Chondrocyte (in vitro differentiated cells): ENCODE measurements at regions not wholly inside any gene's neighbourhood (a gene's known extent, or its start where the extent isn't known, plus 50 kb on each side); places are given as distances from the start of the nearest gene placed in this dataset.

Experiments
- DNase-seq: peaks from one replicate; pipeline ENCODE4 v3.0.0; 2021; ENCODE audit warnings: mixed read lengths, low spot score
- H3K27ac Mint-ChIP-seq: one replicate; pipeline ENCODE4 v1.8.0; 2021; ENCODE audit warnings: mild to moderate bottlenecking, moderate library complexity, mixed read lengths; ENCODE audit not compliant: unreplicated experiment
- H3K27me3 Mint-ChIP-seq: 2 replicates; pipeline ENCODE4 v1.8.0; 2021; ENCODE audit warnings: low read depth, mixed read lengths
- H3K36me3 Mint-ChIP-seq: 2 replicates; pipeline ENCODE4 v1.8.0; 2021; ENCODE audit warnings: low read depth, mixed read lengths
- H3K4me1 Mint-ChIP-seq: 2 replicates; pipeline ENCODE4 v1.8.0; 2021; ENCODE audit warnings: low read depth, mild to moderate bottlenecking, mixed read lengths
- H3K4me3 Mint-ChIP-seq: one replicate; pipeline ENCODE4 v1.8.0; 2021; ENCODE audit warnings: mild to moderate bottlenecking, moderate library complexity, mixed read lengths; ENCODE audit not compliant: unreplicated experiment
- H3K9me3 Mint-ChIP-seq: 2 replicates; pipeline ENCODE4 v1.8.0; 2021; ENCODE audit warnings: low read depth, mixed read lengths
- TF ChIP-seq, protein P1 (sequence below): fragments of 200-600 bp; sonication (generic); IDR thresholded peaks from 2 replicates; pipeline ENCODE4 v1.5.0; 2021; ENCODE audit warnings: antibody characterized with exemption, mild to moderate bottlenecking, moderate library complexity

DNA sequence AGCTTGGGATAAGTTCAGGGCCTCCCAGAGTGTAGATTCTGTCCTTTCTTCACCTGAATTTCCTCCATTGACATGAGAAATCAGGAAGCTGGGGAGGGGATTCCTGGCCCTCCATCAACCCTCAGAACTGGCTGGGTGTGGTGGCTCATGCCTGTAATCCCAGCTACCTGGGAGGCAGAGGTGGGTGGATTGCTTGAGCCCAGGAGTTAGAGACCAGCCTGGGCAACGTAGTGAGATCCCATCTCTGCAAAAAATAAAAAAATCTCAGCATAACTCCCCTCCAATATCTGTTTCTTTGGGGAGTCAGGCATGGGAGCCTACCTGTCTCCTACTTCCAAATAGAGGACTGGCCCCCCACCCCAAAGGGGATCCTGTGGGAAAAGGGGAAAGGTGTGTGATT is 59.8 kb upstream of the TBX3 start:
- no peaks in the 10 kb centered on the region for H3K27me3 Mint-ChIP-seq
- no peaks in the 10 kb centered on the region for H3K4me1 Mint-ChIP-seq
- no peaks in the 10 kb centered on the region for H3K36me3 Mint-ChIP-seq
- peaks cover 4% of the 10 kb centered on the region for H3K9me3 Mint-ChIP-seq
- TF ChIP-seq, protein P1, sequence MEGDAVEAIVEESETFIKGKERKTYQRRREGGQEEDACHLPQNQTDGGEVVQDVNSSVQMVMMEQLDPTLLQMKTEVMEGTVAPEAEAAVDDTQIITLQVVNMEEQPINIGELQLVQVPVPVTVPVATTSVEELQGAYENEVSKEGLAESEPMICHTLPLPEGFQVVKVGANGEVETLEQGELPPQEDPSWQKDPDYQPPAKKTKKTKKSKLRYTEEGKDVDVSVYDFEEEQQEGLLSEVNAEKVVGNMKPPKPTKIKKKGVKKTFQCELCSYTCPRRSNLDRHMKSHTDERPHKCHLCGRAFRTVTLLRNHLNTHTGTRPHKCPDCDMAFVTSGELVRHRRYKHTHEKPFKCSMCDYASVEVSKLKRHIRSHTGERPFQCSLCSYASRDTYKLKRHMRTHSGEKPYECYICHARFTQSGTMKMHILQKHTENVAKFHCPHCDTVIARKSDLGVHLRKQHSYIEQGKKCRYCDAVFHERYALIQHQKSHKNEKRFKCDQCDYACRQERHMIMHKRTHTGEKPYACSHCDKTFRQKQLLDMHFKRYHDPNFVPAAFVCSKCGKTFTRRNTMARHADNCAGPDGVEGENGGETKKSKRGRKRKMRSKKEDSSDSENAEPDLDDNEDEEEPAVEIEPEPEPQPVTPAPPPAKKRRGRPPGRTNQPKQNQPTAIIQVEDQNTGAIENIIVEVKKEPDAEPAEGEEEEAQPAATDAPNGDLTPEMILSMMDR: no peak
- DNase-seq: no peak
- no peak overlapping the region for H3K27ac Mint-ChIP-seq
- no peak overlapping the region for H3K4me3 Mint-ChIP-seq

DNA sequence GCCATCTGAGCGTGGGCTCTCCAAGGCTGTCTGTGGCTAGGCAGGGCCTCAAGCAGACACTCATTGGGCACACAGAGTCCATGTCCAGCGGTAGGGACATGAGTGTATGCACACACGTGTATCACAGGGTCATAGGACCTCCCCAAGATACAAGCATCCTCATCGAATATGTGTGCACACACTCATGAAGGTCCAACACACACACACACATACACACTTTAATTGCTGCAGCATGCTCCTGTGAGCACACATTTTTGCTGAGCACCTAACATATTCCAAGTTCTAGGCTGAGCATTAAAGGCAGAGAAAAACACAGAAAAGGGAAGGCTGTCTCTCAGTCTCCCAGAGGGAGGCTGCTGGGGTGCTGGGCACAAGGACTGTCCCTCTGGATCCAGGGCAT is 59.3 kb upstream of the TBX3 start:
- peaks cover 4% of the 10 kb centered on the region for H3K9me3 Mint-ChIP-seq
- no peaks in the 10 kb centered on the region for H3K36me3 Mint-ChIP-seq
- TF ChIP-seq, protein P1: no peak
- no peak overlapping the region for H3K4me3 Mint-ChIP-seq
- H3K4me1 Mint-ChIP-seq: no peaks in the 10 kb centered on the region
- H3K27me3 Mint-ChIP-seq: no peaks in the 10 kb centered on the region
- no peak for DNase-seq
- H3K27ac Mint-ChIP-seq: no peak overlapping the region

DNA sequence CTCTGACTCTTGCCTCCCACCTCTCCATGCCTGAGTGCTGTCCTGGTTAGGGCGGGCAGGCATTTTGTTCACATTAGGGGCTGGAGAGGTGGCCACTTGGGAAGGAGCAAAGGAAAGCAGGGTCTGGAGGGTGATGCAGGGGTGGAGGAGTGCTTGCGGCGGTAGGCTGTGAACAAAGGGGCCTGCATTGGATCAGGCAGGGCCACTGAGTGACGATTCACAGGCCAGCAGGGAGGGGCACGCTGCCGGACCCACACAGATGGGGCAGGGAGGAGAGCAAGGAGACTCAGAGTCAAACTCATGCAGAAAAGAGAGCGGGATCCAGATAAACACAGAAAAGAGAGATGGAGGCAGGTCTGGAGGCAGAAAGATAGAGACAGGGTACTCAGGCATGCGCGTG is 58.4 kb upstream of the TBX3 start:
- Mint-ChIP-seq H3K4me1 (no peaks in the 10 kb centered on the region), H3K36me3 (no peaks in the 10 kb centered on the region), H3K4me3 (no peak overlapping the region), H3K27me3 (no peaks in the 10 kb centered on the region), H3K9me3 (peaks cover 4% of the 10 kb centered on the region), H3K27ac (no peak overlapping the region)
- TF ChIP-seq, protein P1: no peak
- DNase-seq: no peak

DNA sequence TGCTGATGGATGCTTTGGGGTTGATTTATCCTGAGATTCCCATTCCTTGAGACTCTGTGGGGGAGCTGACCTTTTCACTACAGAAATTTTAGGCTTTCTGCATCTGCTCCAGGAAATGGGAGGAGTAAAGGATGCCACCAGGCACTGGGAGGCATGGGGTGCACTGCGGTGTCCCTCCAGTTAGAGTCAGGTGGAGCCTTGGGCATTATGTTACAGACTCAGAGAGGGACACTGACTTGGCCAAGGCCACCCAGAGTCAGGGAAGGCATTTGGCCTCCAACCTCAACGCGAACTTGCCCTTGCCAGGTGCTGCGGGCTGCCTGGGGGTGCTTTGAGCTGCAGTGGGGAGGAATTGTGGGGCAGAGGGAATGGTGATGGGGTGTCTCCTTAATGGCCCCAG is 58.0 kb upstream of the TBX3 start:
- no peak for DNase-seq
- Mint-ChIP-seq H3K4me3 (no peak overlapping the region), H3K9me3 (peaks cover 4% of the 10 kb centered on the region), H3K4me1 (no peaks in the 10 kb centered on the region), H3K27me3 (no peaks in the 10 kb centered on the region), H3K36me3 (no peaks in the 10 kb centered on the region), H3K27ac (no peak overlapping the region)
- TF ChIP-seq, protein P1: no peak

DNA sequence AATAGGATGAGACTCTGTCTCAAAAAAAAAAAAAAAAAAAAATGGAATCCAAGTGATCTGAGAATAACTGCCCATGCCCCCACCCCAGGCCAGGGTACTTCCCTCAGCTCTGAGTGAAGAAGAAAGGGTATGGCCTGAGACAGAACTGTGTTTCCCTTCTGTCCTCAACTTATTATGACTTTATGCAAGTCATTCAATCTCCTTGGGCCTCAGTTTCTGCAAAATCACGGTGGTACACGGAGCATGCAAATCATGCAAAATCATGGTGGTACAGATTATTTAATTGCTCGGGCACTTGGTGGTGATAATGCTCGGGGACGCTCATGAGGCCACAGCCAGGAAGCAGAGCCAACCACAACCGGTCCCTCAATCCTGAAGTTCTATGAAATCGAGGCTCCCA is 56.5 kb upstream of the TBX3 start:
- Mint-ChIP-seq H3K4me1 (no peaks in the 10 kb centered on the region), H3K36me3 (no peaks in the 10 kb centered on the region), H3K27ac (no peak overlapping the region), H3K27me3 (no peaks in the 10 kb centered on the region), H3K9me3 (peaks cover 4% of the 10 kb centered on the region), H3K4me3 (no peak overlapping the region)
- TF ChIP-seq, protein P1: no peak
- DNase-seq: no peak
